Urinary bladder (tissue), 3 donors: ENCODE measurements at regions not wholly inside any gene's neighbourhood (a gene's known extent, or its start where the extent isn't known, plus 50 kb on each side); places are given as distances from the start of the nearest gene placed in this dataset.

Experiments
- DNase-seq: peaks from one replicate; pipeline ENCODE4 v3.0.0-alpha.2; 2015; ENCODE audit errors: extremely low spot score
- H3K27ac ChIP-seq: one replicate; pipeline ENCODE4 v1.5.1; 2013; ENCODE audit warnings: low read depth, mild to moderate bottlenecking, moderate library complexity
- H3K36me3 ChIP-seq: one replicate; pipeline ENCODE4 v1.6.1; 2013; ENCODE audit warnings: mild to moderate bottlenecking, moderate library complexity; ENCODE audit not compliant: insufficient read depth
- H3K4me1 ChIP-seq: one replicate; pipeline ENCODE4 v1.6.1; 2013; ENCODE audit warnings: mild to moderate bottlenecking, moderate library complexity; ENCODE audit not compliant: insufficient read depth
- H3K4me3 ChIP-seq: one replicate; pipeline ENCODE4 v1.5.1; 2013; ENCODE audit warnings: low read depth, low read length
- WGBS: extraction: QIAGEN DNeasy Blood & Tissue Kit; methylation state at CpG from one replicate; pipeline ENCODE4 v1.1.7; 2013; 5-methylcytosine and 5-hydroxymethylcytosine counted together
- donor health status: healthy with polysubstance abuse.
- donor health status: healthy.

DNA sequence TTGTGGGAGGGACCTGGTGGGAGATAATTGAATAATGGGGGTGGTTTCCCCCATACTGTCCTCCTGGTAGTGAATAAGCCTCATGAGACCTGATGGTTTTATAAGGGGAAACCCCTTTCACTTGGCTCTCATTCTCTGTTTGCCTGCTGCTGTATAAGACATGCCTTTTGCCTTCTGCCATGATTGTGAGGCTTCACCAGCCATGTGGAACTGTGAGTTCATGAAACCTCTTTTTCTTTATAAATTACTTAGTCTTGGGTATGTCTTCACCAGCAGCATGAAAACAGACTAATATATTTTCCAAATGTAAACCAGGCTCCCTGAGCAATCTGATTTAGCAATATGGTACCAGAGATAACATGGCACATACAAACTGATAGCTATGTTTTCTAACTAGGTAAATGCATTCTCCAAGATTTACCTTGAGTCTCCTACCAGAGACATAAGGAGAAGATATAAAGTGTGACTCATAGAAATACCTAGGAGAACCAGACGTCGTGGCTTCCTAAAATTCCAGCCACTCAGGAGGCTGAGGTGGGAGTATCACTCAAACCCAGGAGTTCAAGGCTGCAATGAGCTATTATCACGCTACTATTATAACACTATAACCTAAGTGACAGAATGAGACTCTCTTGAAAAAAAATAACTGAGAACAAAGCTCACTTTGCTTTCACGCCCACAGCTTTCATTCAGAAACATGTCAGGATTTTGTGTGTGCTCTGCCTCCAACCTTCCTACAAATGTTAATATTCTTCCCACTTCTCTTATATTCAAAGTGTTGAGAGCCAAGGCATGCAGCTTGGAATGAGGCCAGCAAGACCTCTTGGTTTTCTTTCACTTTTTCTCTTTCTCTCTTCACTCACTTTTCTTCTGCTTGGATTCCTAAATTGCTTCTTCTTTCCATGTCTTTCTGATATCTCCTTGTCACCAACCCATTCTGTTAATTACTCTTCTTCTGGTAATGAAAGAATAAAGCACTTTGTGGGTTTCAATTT lies 263.9 kb upstream of the UBE2E3 start:
- no peak overlapping the region for H3K4me3 ChIP-seq
- DNase-seq = no peak
- WGBS = 88% methylated on average over 4 of the region's 4 CpGs

DNA sequence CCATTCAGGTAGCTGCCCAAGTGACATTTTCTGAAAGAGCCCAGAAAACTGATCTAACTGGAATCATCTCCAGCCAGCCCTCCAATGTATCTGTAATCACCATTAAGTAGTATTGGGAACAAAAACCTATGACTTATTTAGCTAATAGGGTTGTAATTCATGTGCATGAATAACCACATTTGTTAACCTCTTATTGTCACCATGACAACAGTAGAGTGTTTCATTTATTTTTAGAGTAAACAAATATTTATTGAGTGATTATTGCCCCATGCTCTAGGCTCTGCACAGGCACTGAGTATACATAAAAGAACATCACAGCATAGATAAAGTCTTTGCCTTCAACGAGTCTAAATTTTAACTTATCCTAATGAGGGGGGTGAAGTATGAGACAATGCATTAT lies 265.4 kb upstream of the UBE2E3 start:
- no peak overlapping the region for H3K27ac ChIP-seq
- H3K4me3 ChIP-seq = no peak overlapping the region

More for the DNA sequence above, 263.9 kb upstream of the UBE2E3 start:
- H3K4me1 ChIP-seq = no peaks in the 10 kb centered on the region
- no peak overlapping the region for H3K27ac ChIP-seq
- H3K36me3 ChIP-seq = no peaks in the 10 kb centered on the region

GRCh38 chr2:180709392-180710145 lies 270.8 kb upstream of the UBE2E3 start:
- DNase-seq = no peak
- H3K4me1 ChIP-seq = no peaks in the 10 kb centered on the region
- no peaks in the 10 kb centered on the region for H3K36me3 ChIP-seq
- 96% methylated on average over 5 of the region's 5 CpGs for WGBS
- H3K27ac ChIP-seq = no peak overlapping the region
- H3K4me3 ChIP-seq = no peak overlapping the region

More for the DNA sequence above, 265.4 kb upstream of the UBE2E3 start:
- Histone ChIP-seq H3K36me3 (no peaks in the 10 kb centered on the region), H3K4me1 (no peaks in the 10 kb centered on the region)
- 59% methylated on average over 1 of the region's 1 CpG for WGBS
- DNase-seq = no peak

DNA sequence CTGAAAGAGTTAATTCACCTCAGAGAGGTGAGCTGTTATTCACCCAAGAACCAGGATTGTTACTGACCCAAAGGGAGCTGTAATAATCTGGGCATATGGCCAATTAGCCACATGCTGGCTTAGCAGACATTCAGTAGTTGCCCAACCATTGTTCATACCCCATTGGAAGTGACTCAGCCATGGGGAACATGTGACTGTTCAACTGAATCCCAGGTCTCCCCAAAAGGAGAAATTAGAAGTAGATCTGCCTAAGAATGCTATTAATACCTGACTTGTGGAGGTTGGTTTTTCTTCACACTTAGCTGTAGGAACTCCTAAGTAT lies 272.6 kb upstream of the UBE2E3 start:
- no peaks in the 10 kb centered on the region for H3K36me3 ChIP-seq

GRCh38 chr2:180707175-180707883 lies 273.1 kb upstream of the UBE2E3 start:
- no peak for DNase-seq
- Histone ChIP-seq H3K27ac (no peak overlapping the region), H3K4me1 (no peaks in the 10 kb centered on the region), H3K4me3 (no peak overlapping the region), H3K36me3 (no peaks in the 10 kb centered on the region)
- 70% methylated on average over 3 of the region's 3 CpGs for WGBS

More for the DNA sequence above, 272.6 kb upstream of the UBE2E3 start:
- no peak overlapping the region for H3K4me3 ChIP-seq
- H3K4me1 ChIP-seq = no peaks in the 10 kb centered on the region
- no peak overlapping the region for H3K27ac ChIP-seq
- no peak for DNase-seq

DNA sequence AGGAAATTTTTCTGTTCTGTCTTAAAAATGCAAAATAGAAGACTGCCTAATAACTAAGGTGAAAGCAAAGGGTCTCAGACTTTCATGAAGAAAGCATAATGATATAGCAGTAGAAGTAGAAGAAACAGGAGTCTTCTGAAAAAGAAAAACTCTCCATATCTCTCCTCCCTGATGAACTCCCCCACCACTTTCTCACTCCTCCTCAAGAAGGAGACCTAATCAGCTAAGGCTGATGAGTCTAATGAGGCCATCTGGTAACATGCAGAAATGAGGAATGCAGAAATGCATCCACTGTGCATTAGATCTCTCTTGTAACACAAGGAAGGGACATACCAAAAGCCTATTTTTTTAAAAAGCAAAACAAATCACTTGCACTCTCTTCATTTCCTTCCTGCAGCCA lies 273.7 kb upstream of the UBE2E3 start:
- H3K4me1 ChIP-seq = no peaks in the 10 kb centered on the region
- no peak for DNase-seq
- H3K36me3 ChIP-seq = no peaks in the 10 kb centered on the region
- no peak overlapping the region for H3K4me3 ChIP-seq
- no peak overlapping the region for H3K27ac ChIP-seq

DNA sequence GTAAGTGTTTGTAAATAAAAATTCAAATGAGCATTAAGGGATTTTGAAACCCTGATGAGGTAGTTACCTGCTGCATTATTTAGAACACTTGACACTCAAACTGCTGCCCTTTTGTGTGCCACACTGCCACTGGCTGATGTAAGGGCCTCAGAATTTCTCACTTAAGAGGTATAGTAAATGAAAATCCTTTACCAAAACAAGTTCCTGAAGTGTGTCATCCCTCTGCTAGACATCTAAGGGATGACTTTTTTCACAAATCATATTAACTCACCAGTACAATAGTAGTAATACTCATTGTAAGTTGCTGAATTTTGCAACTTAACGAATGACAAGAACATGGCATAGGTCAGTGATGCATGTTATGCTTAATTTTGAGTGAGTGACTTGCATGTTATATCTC lies 274.9 kb upstream of the UBE2E3 start:
- Histone ChIP-seq H3K36me3 (no peaks in the 10 kb centered on the region), H3K27ac (no peak overlapping the region), H3K4me3 (no peak overlapping the region), H3K4me1 (no peaks in the 10 kb centered on the region)
- no peak for DNase-seq
- 93% methylated on average over 1 of the region's 1 CpG for WGBS

GRCh38 chr2:180705122-180705521 lies 275.3 kb upstream of the UBE2E3 start:
- no peak overlapping the region for H3K4me3 ChIP-seq
- no peak overlapping the region for H3K27ac ChIP-seq
- H3K36me3 ChIP-seq = no peaks in the 10 kb centered on the region
- no peaks in the 10 kb centered on the region for H3K4me1 ChIP-seq
- DNase-seq = no peak

GRCh38 chr2:180699657-180700361 lies 280.6 kb upstream of the UBE2E3 start:
- 92% methylated on average over 4 of the region's 4 CpGs for WGBS
- no peaks in the 10 kb centered on the region for H3K4me1 ChIP-seq
- H3K4me3 ChIP-seq = no peak overlapping the region
- H3K36me3 ChIP-seq = no peaks in the 10 kb centered on the region
- no peak for DNase-seq
- no peak overlapping the region for H3K27ac ChIP-seq

DNA sequence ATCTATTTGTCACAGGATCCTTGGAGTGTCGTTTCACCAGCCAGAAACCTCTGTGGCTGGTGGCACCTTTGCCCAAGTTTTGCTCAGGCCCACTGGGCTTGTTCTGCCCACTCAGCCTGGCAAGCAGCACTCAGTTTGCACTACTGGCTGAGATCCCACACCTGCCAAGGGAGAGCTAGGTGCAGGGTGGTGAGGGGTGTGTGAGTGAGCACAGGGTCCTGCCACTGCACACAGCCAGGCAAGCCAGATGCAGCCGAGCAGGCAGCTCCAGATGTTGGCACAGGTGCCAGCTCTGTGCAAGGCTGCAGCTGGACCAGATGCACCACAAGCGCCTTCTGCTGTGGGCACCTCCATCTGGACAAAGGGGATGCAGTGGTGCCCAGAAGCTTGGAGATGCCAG lies 281.7 kb upstream of the UBE2E3 start:
- Histone ChIP-seq H3K27ac (no peak overlapping the region), H3K4me3 (no peak overlapping the region), H3K36me3 (no peaks in the 10 kb centered on the region), H3K4me1 (peaks cover 2% of the 10 kb centered on the region)
- no peak for DNase-seq
- 87% methylated on average over 3 of the region's 3 CpGs for WGBS

DNA sequence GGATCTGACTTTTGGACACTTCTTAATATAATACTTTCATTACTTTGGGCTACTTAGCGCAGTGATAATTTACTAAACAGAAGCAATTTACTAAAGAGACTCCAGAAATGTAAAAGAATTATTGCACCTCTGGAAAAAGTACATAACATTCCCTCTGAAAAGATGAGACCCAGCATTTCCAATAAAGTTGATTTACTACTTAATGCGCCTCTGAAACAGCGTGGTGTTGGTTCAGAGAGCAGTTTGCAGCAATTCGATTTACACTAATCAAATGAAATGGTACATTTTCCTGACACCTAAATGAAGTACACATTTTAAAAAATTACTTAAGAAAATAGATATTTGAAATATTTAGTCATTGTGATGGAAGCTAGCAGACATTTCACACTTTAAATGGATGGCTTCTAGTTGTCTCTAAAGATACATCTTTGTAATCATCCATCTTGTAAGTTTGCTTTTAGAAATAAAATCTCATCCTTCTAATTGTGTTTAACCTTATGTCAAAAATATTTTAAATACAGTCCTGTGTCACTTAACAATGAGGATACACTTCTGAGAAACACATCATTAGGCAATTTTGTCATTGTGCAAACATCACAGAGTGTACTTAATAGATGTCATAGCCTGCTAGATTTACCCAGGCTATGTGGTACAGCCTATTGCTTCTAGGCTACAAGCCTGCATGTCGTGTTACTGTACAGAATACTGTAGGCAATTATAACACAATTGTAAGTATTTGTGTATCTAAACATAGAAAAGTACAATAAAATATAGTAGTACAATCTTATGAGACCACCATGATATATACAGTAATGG lies 284.6 kb upstream of the UBE2E3 start:
- no peak for DNase-seq
- Histone ChIP-seq H3K27ac (no peak overlapping the region), H3K36me3 (no peaks in the 10 kb centered on the region), H3K4me3 (no peak overlapping the region), H3K4me1 (peaks cover 2% of the 10 kb centered on the region)
- WGBS = 72% methylated on average over 5 of the region's 5 CpGs

- Histone ChIP-seq H3K27ac (no peak overlapping the region), H3K36me3 (no peaks in the 10 kb centered on the region), H3K4me3 (no peak overlapping the region), H3K4me1 (peaks cover 2% of the 10 kb centered on the region)
- 46% methylated on average over 5 of the region's 5 CpGs for WGBS
- no peak for DNase-seq
Measured at GRCh38 chr2:180694445-180695421, 285.7 kb upstream of the UBE2E3 start.
